GM12878 (cell line): ENCODE measurements at regions not wholly inside any gene's neighbourhood (a gene's known extent, or its start where the extent isn't known, plus 50 kb on each side); places are given as distances from the start of the nearest gene placed in this dataset.

Experiments
- ATAC-seq: fragments of 200-7000 bp; cut with Tn5 transposase; 3 replicates; pipeline ENCODE4 v1.9.1; 2020; ENCODE audit warnings: mild to moderate bottlenecking, moderate library complexity
- BruUV-seq: library from RNA; stranded (reverse); fragments of 400-500 nt; replicated peaks from 2 replicates; lab custom pipeline; 2021; lab: Mats Ljungman, UMichigan
- CTCF ChIA-PET: fragments of 300-600 bp; sonication (Branson Sonifier 250); formaldehyde crosslinking; extraction: SDS; loops from one replicate; lab custom pipeline; 2021; ENCODE audit warnings: inconsistent platforms; lab: Yijun Ruan, JAX
- POLR2A ChIA-PET: fragments of 350-600 bp; formaldehyde crosslinking; extraction: SDS; loops from one replicate; lab custom pipeline; 2021; ENCODE audit warnings: inconsistent platforms; lab: Charles Lee
- RAD21 ChIA-PET: fragments of 300-600 bp; sonication (Branson Sonifier 250); formaldehyde crosslinking; loops from one replicate; lab custom pipeline; 2023; ENCODE audit warnings: antibody characterized with exemption; ENCODE audit not compliant: unreplicated experiment; lab: Charles Lee
- SMC1A ChIA-PET: fragments of 300-600 bp; sonication (Branson Sonifier 250); formaldehyde crosslinking; loops from one replicate; lab custom pipeline; 2023; ENCODE audit not compliant: unreplicated experiment, uncharacterized antibody; lab: Charles Lee
- DNase-seq: peaks from one replicate; pipeline ENCODE4 v3.0.0-alpha.2; 2011; ENCODE audit warnings: low read depth, low spot score
- FAIRE-seq: peaks from 3 replicates; lab custom pipeline; 2011; peaks lifted over from hg19 to GRCh38; lab: Jason Lieb, UNC
- H2AFZ ChIP-seq: 2 replicates; pipeline ENCODE4 v1.6.0; 2011; ENCODE audit warnings: low read depth, low read length, control low read depth; ENCODE audit not compliant: control insufficient read depth
- H3K27ac ChIP-seq: 2 replicates; pipeline ENCODE4 v1.5.1; 2011; ENCODE audit warnings: control low read depth; ENCODE audit not compliant: control insufficient read depth, insufficient read depth
- H3K27me3 ChIP-seq, 2 experiments: replicated peaks in 1 of 2; 2 replicates each; pipeline versions ENCODE4 v1.6.0 to v1.6.1; 2011; ENCODE audit warnings: low read length in 1 of 2; ENCODE audit not compliant: control insufficient read depth in 2 of 2, insufficient read depth in 2 of 2
- H3K36me3 ChIP-seq, 2 experiments: 2 replicates each; pipeline ENCODE4 v1.5.1; 2011; ENCODE audit warnings: low read length in 1 of 2; ENCODE audit not compliant: control insufficient read depth in 2 of 2, insufficient read depth in 2 of 2
- H3K4me1 ChIP-seq: 2 replicates; pipeline ENCODE4 v1.6.1; 2011; ENCODE audit warnings: mild to moderate bottlenecking, low read length, moderate library complexity, mixed read lengths; ENCODE audit not compliant: control insufficient read depth, insufficient read depth
- H3K4me2 ChIP-seq: 2 replicates; pipeline ENCODE4 v1.6.0; 2011; ENCODE audit warnings: control low read depth; ENCODE audit not compliant: control insufficient read depth, insufficient read depth
- H3K4me3 ChIP-seq: fragments of 200-600 bp; sonication (generic); 2 replicates; pipeline ENCODE4 v1.5.1; 2016
- H3K79me2 ChIP-seq: 2 replicates; pipeline ENCODE4 v1.6.0; 2011; ENCODE audit warnings: low read length; ENCODE audit not compliant: control insufficient read depth, insufficient read depth
- H3K9ac ChIP-seq: 2 replicates; pipeline ENCODE4 v1.8.0; 2011; ENCODE audit warnings: low read length, control low read depth, mixed read lengths; ENCODE audit not compliant: control insufficient read depth, insufficient read depth
- H3K9me3 ChIP-seq: replicated peaks from 3 replicates; pipeline ENCODE4 v1.5.1; 2011; ENCODE audit warnings: mild to moderate bottlenecking, low read length; ENCODE audit not compliant: control insufficient read depth, insufficient read depth
- H4K20me1 ChIP-seq: 2 replicates; pipeline ENCODE4 v1.6.0; 2011; ENCODE audit not compliant: control insufficient read depth, insufficient read depth
- MTA2 ChIP-seq: fragments of 450-650 bp; IDR thresholded peaks from 2 replicates; pipeline ENCODE4 v1.6.1; 2016; ENCODE audit warnings: low read depth, mild to moderate bottlenecking, moderate library complexity
- NFYB ChIP-seq: IDR thresholded peaks from 2 replicates; pipeline ENCODE4 v1.6.1; 2011; ENCODE audit warnings: low read depth, mild to moderate bottlenecking, low read length, improper control_type of control experiment, moderate library complexity; ENCODE audit not compliant: insufficient read depth
- SPI1 ChIP-seq: IDR thresholded peaks from 2 replicates; pipeline ENCODE4 v1.6.1; 2011; ENCODE audit warnings: low read depth, mild to moderate bottlenecking, low read length, moderate library complexity, borderline replicate concordance; ENCODE audit not compliant: insufficient read depth
- SUPT20H ChIP-seq: IDR thresholded peaks from 2 replicates; pipeline ENCODE4 v1.6.1; 2011; ENCODE audit warnings: low read depth, mild to moderate bottlenecking, low read length, moderate library complexity, borderline replicate concordance; ENCODE audit not compliant: control insufficient read depth
- WGBS: methylation state at CpG from one replicate; pipeline ENCODE4 v1.1.6; 2016; ENCODE audit warnings: low lambda C conversion rate; ENCODE audit not compliant: insufficient replicate concordance, insufficient coverage; ENCODE audit errors: missing lambda C conversion rate; 5-methylcytosine and 5-hydroxymethylcytosine counted together
- in situ Hi-C: fragments of 300-500 bp; cut with MboI; formaldehyde crosslinking; loops from 9 replicates; pipeline ENCODE4 v1.14.3; 2018; ENCODE audit warnings: mixed read lengths
- intact Hi-C: fragments of 100-400 bp; cut with micrococcal nuclease; formaldehyde crosslinking; loops from one replicate; pipeline ENCODE4 v1.14.2; 2022; ENCODE audit not compliant: unreplicated experiment
- TF ChIP-seq, protein P1 (sequence below): fragments of 450-650 bp; IDR thresholded peaks from 2 replicates; pipeline ENCODE4 v1.6.1; 2016; ENCODE audit warnings: mild to moderate bottlenecking

GRCh38 chr13:105159841-105160240, 1375.6 kb downstream of the EFNB2 start:
- no peaks in the 10 kb centered on the region for H3K36me3 ChIP-seq
- ChIA-PET SMC1A (no interaction called here), CTCF (no interaction called here), RAD21 (no interaction called here), POLR2A (no interaction called here)
- H3K9me3 ChIP-seq: no peaks in the 10 kb centered on the region; the same call in 1 of the 3 replicates
- FAIRE-seq (no peak), ATAC-seq (no peak), DNase-seq (no peak)
- H3K9ac ChIP-seq: no peak overlapping the region
- H3K27me3 ChIP-seq: no peaks in the 10 kb centered on the region
- no peaks in the 10 kb centered on the region for H3K79me2 ChIP-seq
- no peak overlapping the region for H3K4me3 ChIP-seq
- intact Hi-C loops: no loop called here
- no peaks in the 10 kb centered on the region for H3K4me1 ChIP-seq
- H4K20me1 ChIP-seq: no peaks in the 10 kb centered on the region
- in situ Hi-C loops: no loop called here
- no peak overlapping the region; the same call in 1 of the 2 replicates for H2AFZ ChIP-seq
- WGBS: 5% methylated on average over 1 of the region's 1 CpG
- no peak for TF ChIP-seq MTA2
- TF ChIP-seq SPI1: no peak
- BruUV-seq: no TSS peak
- no peak overlapping the region for H3K4me2 ChIP-seq
- no peak overlapping the region for H3K27ac ChIP-seq

GRCh38 chr13:105153611-105154010, 1381.9 kb downstream of the EFNB2 start:
- H3K27ac ChIP-seq: no peak overlapping the region
- intact Hi-C loops (no loop called here), in situ Hi-C loops (no loop called here)
- no peaks in the 10 kb centered on the region for H4K20me1 ChIP-seq
- ATAC-seq: no peak
- no peaks in the 10 kb centered on the region for H3K79me2 ChIP-seq
- H3K27me3 ChIP-seq: no peaks in the 10 kb centered on the region
- ChIA-PET SMC1A (no interaction called here), RAD21 (no interaction called here), POLR2A (no interaction called here), CTCF (no interaction called here)
- H3K9ac ChIP-seq: no peak overlapping the region
- no peak overlapping the region for H2AFZ ChIP-seq
- TF ChIP-seq NFYB: no peak
- TF ChIP-seq, protein P1, sequence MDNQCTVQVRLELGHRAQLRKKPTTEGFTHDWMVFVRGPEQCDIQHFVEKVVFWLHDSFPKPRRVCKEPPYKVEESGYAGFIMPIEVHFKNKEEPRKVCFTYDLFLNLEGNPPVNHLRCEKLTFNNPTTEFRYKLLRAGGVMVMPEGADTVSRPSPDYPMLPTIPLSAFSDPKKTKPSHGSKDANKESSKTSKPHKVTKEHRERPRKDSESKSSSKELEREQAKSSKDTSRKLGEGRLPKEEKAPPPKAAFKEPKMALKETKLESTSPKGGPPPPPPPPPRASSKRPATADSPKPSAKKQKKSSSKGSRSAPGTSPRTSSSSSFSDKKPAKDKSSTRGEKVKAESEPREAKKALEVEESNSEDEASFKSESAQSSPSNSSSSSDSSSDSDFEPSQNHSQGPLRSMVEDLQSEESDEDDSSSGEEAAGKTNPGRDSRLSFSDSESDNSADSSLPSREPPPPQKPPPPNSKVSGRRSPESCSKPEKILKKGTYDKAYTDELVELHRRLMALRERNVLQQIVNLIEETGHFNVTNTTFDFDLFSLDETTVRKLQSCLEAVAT: no peak
- no peak for TF ChIP-seq SUPT20H
- H3K4me2 ChIP-seq: no peak overlapping the region
- H3K4me1 ChIP-seq: no peaks in the 10 kb centered on the region
- no peak for FAIRE-seq
- no peaks in the 10 kb centered on the region for H3K9me3 ChIP-seq
- 46% methylated on average over 1 of the region's 1 CpG for WGBS
- no peak for DNase-seq
- no TSS peak for BruUV-seq
- no peak overlapping the region for H3K4me3 ChIP-seq
- H3K36me3 ChIP-seq: no peaks in the 10 kb centered on the region
